IMR-90 (cell line): ENCODE measurements at regions not wholly inside any gene's neighbourhood (a gene's known extent, or its start where the extent isn't known, plus 50 kb on each side); places are given as distances from the start of the nearest gene placed in this dataset.

ENCODE experiments used
- ATAC-seq: fragments of 200-7000 bp; cut with Tn5 transposase; 2 replicates; pipeline ENCODE4 v1.9.1; 2020; ENCODE audit warnings: low read depth, mild to moderate bottlenecking, moderate library complexity
- BruUV-seq: library from RNA; stranded (reverse); fragments of 400-500 nt; replicated peaks from 2 replicates; lab custom pipeline; 2021; lab: Mats Ljungman, UMichigan
- CTCF ChIA-PET: fragments of 300-600 bp; formaldehyde crosslinking; extraction: SDS; loops from one replicate; lab custom pipeline; 2021; ENCODE audit warnings: antibody characterized with exemption; lab: Yijun Ruan, JAX
- POLR2A ChIA-PET: fragments of 300-600 bp; sonication (Branson Sonifier 250); formaldehyde crosslinking; loops from one replicate; lab custom pipeline; 2022; ENCODE audit warnings: antibody characterized with exemption; ENCODE audit not compliant: unreplicated experiment; lab: Charles Lee
- DNase-seq: peaks from one replicate; pipeline ENCODE4 v3.0.0; 2013
- H2AFZ ChIP-seq: replicated peaks from 2 replicates; pipeline ENCODE3; 2013; ENCODE audit warnings: low read length, mild to moderate bottlenecking; ENCODE audit not compliant: poor library complexity
- H2AK5ac ChIP-seq: 2 replicates; pipeline ENCODE4 v1.6.1; 2013; ENCODE audit warnings: low read depth, low read length, inconsistent platforms
- H2AK9ac ChIP-seq: replicated peaks from 2 replicates; pipeline ENCODE3; 2013; ENCODE audit warnings: mild to moderate bottlenecking, low read depth, low read length, moderate library complexity; ENCODE audit not compliant: poor library complexity
- H2BK120ac ChIP-seq: 2 replicates; pipeline ENCODE4 v1.6.1; 2013; ENCODE audit warnings: low read depth, low read length, inconsistent platforms
- H2BK15ac ChIP-seq: 3 replicates; pipeline ENCODE4 v1.6.1; 2013; ENCODE audit warnings: low read depth, low read length, inconsistent platforms
- H2BK20ac ChIP-seq: 2 replicates; pipeline ENCODE4 v1.6.1; 2013; ENCODE audit warnings: low read depth, mild to moderate bottlenecking, inconsistent platforms, low read length, moderate library complexity
- H2BK5ac ChIP-seq: 2 replicates; pipeline ENCODE4 v1.6.1; 2013; ENCODE audit warnings: mild to moderate bottlenecking, low read depth, low read length, inconsistent platforms; ENCODE audit not compliant: poor library complexity, severe bottlenecking
- H3K14ac ChIP-seq: replicated peaks from 2 replicates; pipeline ENCODE4 v1.6.1; 2013; ENCODE audit warnings: low read depth, low read length, inconsistent platforms
- H3K18ac ChIP-seq: 2 replicates; pipeline ENCODE4 v1.6.1; 2013; ENCODE audit warnings: low read depth, low read length, control low read depth
- H3K23ac ChIP-seq: 2 replicates; pipeline ENCODE4 v1.6.1; 2013; ENCODE audit warnings: low read depth, low read length, inconsistent platforms
- H3K27ac ChIP-seq: 2 replicates; pipeline ENCODE4 v1.5.1; 2013; ENCODE audit warnings: mild to moderate bottlenecking, control low read depth, low read length; ENCODE audit not compliant: insufficient read depth
- H3K27me3 ChIP-seq: 2 replicates; pipeline ENCODE4 v1.6.1; 2013; ENCODE audit warnings: low read length; ENCODE audit not compliant: control insufficient read depth, insufficient read depth
- H3K36me3 ChIP-seq: 2 replicates; pipeline ENCODE4 v1.6.1; 2013; ENCODE audit warnings: low read length, mixed read lengths; ENCODE audit not compliant: control insufficient read depth, insufficient read depth
- H3K4ac ChIP-seq: 2 replicates; pipeline ENCODE4 v1.6.1; 2013; ENCODE audit warnings: low read depth, low read length, inconsistent platforms
- H3K4me1 ChIP-seq: 2 replicates; pipeline ENCODE4 v1.6.1; 2013; ENCODE audit warnings: low read length, mixed read lengths; ENCODE audit not compliant: control insufficient read depth, insufficient read depth
- H3K4me2 ChIP-seq: 2 replicates; pipeline ENCODE4 v1.6.1; 2013; ENCODE audit warnings: low read depth, mild to moderate bottlenecking, control low read depth, low read length, moderate library complexity
- H3K4me3 ChIP-seq: 2 replicates; pipeline ENCODE4 v1.5.1; 2013; ENCODE audit warnings: low read depth, mild to moderate bottlenecking, control low read depth, low read length, moderate library complexity; ENCODE audit not compliant: insufficient read depth
- H3K56ac ChIP-seq: 2 replicates; pipeline ENCODE4 v1.6.1; 2013; ENCODE audit warnings: low read length, inconsistent platforms; ENCODE audit not compliant: insufficient read depth; ENCODE audit errors: extremely low read depth
- H3K79me1 ChIP-seq, 2 experiments: 2 replicates each; pipeline ENCODE4 v1.6.1; 2013; ENCODE audit warnings: low read length in 2 of 2, inconsistent platforms in 1 of 2, low read depth in 1 of 2
- H3K9ac ChIP-seq: 2 replicates; pipeline ENCODE4 v1.6.1; 2013; ENCODE audit warnings: low read depth, low read length, control low read depth
- H3K9me1 ChIP-seq: 2 replicates; pipeline ENCODE4 v1.6.1; 2013; ENCODE audit warnings: low read length, inconsistent platforms; ENCODE audit not compliant: insufficient read depth
- H3K9me3 ChIP-seq: 2 replicates; pipeline ENCODE4 v1.6.1; 2013; ENCODE audit warnings: low read length; ENCODE audit not compliant: control insufficient read depth, insufficient read depth
- H4K20me1 ChIP-seq: 2 replicates; pipeline ENCODE4 v1.6.1; 2013; ENCODE audit warnings: low read length, inconsistent platforms; ENCODE audit not compliant: insufficient read depth
- H4K5ac ChIP-seq: 2 replicates; pipeline ENCODE4 v1.6.1; 2013; ENCODE audit warnings: mild to moderate bottlenecking, low read depth, low read length, control low read depth
- H4K8ac ChIP-seq, 2 experiments: 2 replicates each; pipeline ENCODE4 v1.6.1; 2013; ENCODE audit warnings: low read depth in 2 of 2, low read length in 2 of 2, control low read depth in 1 of 2, inconsistent platforms in 1 of 2
- H4K91ac ChIP-seq: 2 replicates; pipeline ENCODE4 v1.6.1; 2013; ENCODE audit warnings: low read depth, low read length, inconsistent platforms; ENCODE audit not compliant: insufficient read depth
- BHLHE40 ChIP-seq: fragments of 150-350 bp; IDR thresholded peaks from 2 replicates; pipeline ENCODE4 v1.6.1; 2016; ENCODE audit warnings: mild to moderate bottlenecking, low read depth, low read length
- CEBPB ChIP-seq: IDR thresholded peaks from 2 replicates; pipeline ENCODE4 v1.6.1; 2012; ENCODE audit warnings: low read depth, low read length, improper control_type of control experiment
- CHD1 ChIP-seq: IDR thresholded peaks from 2 replicates; pipeline ENCODE4 v1.6.1; 2012; ENCODE audit warnings: low read depth, low read length, improper control_type of control experiment
- CTCF ChIP-seq: conservative IDR thresholded peaks from 2 replicates; pipeline ENCODE4 v1.5.1; 2012; ENCODE audit warnings: mild to moderate bottlenecking, low read depth, low read length, improper control_type of control experiment
- ELK1 ChIP-seq: fragments of 150-350 bp; IDR thresholded peaks from 2 replicates; pipeline ENCODE4 v1.6.1; 2016; ENCODE audit warnings: low read depth, mild to moderate bottlenecking, low read length, moderate library complexity, borderline replicate concordance
- FOS ChIP-seq: fragments of 150-350 bp; IDR thresholded peaks from 2 replicates; pipeline ENCODE4 v1.6.1; 2016; ENCODE audit warnings: low read depth, low read length
- MAFK ChIP-seq: IDR thresholded peaks from 2 replicates; pipeline ENCODE4 v1.6.1; 2012; ENCODE audit warnings: low read depth, low read length, improper control_type of control experiment
- MXI1 ChIP-seq: IDR thresholded peaks from 2 replicates; pipeline ENCODE4 v1.6.1; 2012; ENCODE audit warnings: low read depth, mild to moderate bottlenecking, low read length, moderate library complexity, borderline replicate concordance
- NFE2L2 ChIP-seq: fragments of 150-350 bp; IDR thresholded peaks from 2 replicates; pipeline ENCODE4 v1.6.1; 2016; ENCODE audit warnings: low read depth, mild to moderate bottlenecking, low read length
- POLR2A ChIP-seq: IDR thresholded peaks from 2 replicates; pipeline ENCODE4 v1.6.1; 2012; ENCODE audit warnings: mild to moderate bottlenecking, low read depth, low read length
- RAD21 ChIP-seq: IDR thresholded peaks from 2 replicates; pipeline ENCODE4 v1.6.1; 2012; ENCODE audit warnings: low read length, improper control_type of control experiment
- RCOR1 ChIP-seq: IDR thresholded peaks from 2 replicates; pipeline ENCODE4 v1.6.1; 2012; ENCODE audit warnings: mild to moderate bottlenecking, low read length, improper control_type of control experiment; ENCODE audit not compliant: insufficient replicate concordance
- RFX5 ChIP-seq: IDR thresholded peaks from 2 replicates; pipeline ENCODE4 v1.8.0; 2012; ENCODE audit warnings: low read depth, mild to moderate bottlenecking, low read length, moderate library complexity
- SMC3 ChIP-seq: fragments of 150-350 bp; IDR thresholded peaks from 2 replicates; pipeline ENCODE4 v1.6.1; 2016; ENCODE audit warnings: low read depth, mild to moderate bottlenecking, antibody characterized with exemption, low read length, moderate library complexity
- USF2 ChIP-seq: fragments of 150-350 bp; IDR thresholded peaks from 2 replicates; pipeline ENCODE4 v1.6.1; 2017; ENCODE audit warnings: mild to moderate bottlenecking, antibody characterized with exemption, low read length, low read depth
- WGBS, 2 experiments: methylation state at CpG; one replicate each; pipeline versions ENCODE4 v1.1.5 to v1.1.7; 2013; ENCODE audit warnings: missing lambda C conversion rate in 2 of 2; ENCODE audit not compliant: insufficient read length in 1 of 2; ENCODE audit errors: extremely low coverage in 2 of 2; 5-methylcytosine and 5-hydroxymethylcytosine counted together
- dilution Hi-C: fragments of 300-500 bp; cut with HindIII; formaldehyde crosslinking; loops from one replicate; pipeline ENCODE4 v1.14.3; 2018; ENCODE audit warnings: low sequenced_read_pairs; ENCODE audit not compliant: unreplicated experiment
- in situ Hi-C: fragments of 300-500 bp; cut with MboI; formaldehyde crosslinking; loops from 3 replicates; pipeline ENCODE4 v1.14.3; 2019; ENCODE audit warnings: low sequenced_read_pairs, inconsistent platforms, mixed read lengths
- intact Hi-C: fragments of 100-400 bp; cut with micrococcal nuclease; formaldehyde crosslinking; loops from 2 replicates; pipeline ENCODE4 v1.10.0; 2022

GRCh38 chr9:16145196-16145950, 592.5 kb downstream of the CCDC171 start:
- Histone ChIP-seq H3K27ac (no peak overlapping the region), H2BK5ac (no peak overlapping the region), H4K20me1 (no peaks in the 10 kb centered on the region), H3K9me3 (no peaks in the 10 kb centered on the region), H3K9me1 (no peaks in the 10 kb centered on the region), H4K5ac (no peak overlapping the region), H3K9ac (no peak overlapping the region), H2BK20ac (no peak overlapping the region), H3K36me3 (no peaks in the 10 kb centered on the region), H3K4me3 (no peak overlapping the region), H3K56ac (no peak overlapping the region), H3K14ac (0 out of 2 replicates have a peak overlapping the region, but pooled peaks have one; percentile 33), H2BK120ac (no peak overlapping the region), H2AK9ac (no peak overlapping the region), H3K23ac (no peak overlapping the region), H3K18ac (no peak overlapping the region; the same call in 1 of the 2 replicates), H2BK15ac (peak overlapping the region; percentile 35; the same call in 1 of the 3 replicates), H2AK5ac (peak overlapping the region; percentile 31; the same call in 1 of the 2 replicates), H3K27me3 (no peaks in the 10 kb centered on the region), H3K4me1 (peaks cover 6% of the 10 kb centered on the region; the same call in 1 of the 2 replicates), H3K4ac (peak overlapping the region; percentile 37; the same call in 1 of the 2 replicates), H4K91ac (no peak overlapping the region), H2AFZ (no peak overlapping the region), H4K8ac (no peak overlapping the region), H3K4me2 (no peak overlapping the region), H3K79me1 (no peaks in the 10 kb centered on the region)
- BruUV-seq = no TSS peak
- ChIA-PET POLR2A (no interaction called here), CTCF (no interaction called here)
- DNase-seq (peak; percentile 50), ATAC-seq (peak; percentile 37)
- dilution Hi-C loops = no loop called here
- intact Hi-C loops = no loop called here
- in situ Hi-C loops = no loop called here
- WGBS, 2 experiments = 80% methylated on average over 1 of the region's 8 CpGs; no CpG with 5 or more reads in 1 of the 2 experiments
- TF ChIP-seq RFX5 (no peak), SMC3 (no peak), MXI1 (no peak), CTCF (no peak), BHLHE40 (no peak), MAFK (no peak), RCOR1 (no peak), FOS (no peak), NFE2L2 (no peak), POLR2A (no peak), USF2 (no peak), CEBPB (no peak), CHD1 (no peak), ELK1 (no peak), RAD21 (no peak)
